K562 (cell line): ENCODE measurements at regions not wholly inside any gene's neighbourhood (a gene's known extent, or its start where the extent isn't known, plus 50 kb on each side); places are given as distances from the start of the nearest gene placed in this dataset.

Source experiments
- ARHGAP35 ChIP-seq: fragments of 450-650 bp; IDR thresholded peaks from 2 replicates; pipeline ENCODE4 v1.6.1; 2018; ENCODE audit not compliant: partially characterized antibody
- ARID1B ChIP-seq: fragments of 450-650 bp; IDR thresholded peaks from 2 replicates; pipeline ENCODE4 v1.6.1; 2016; ENCODE audit warnings: antibody characterized with exemption, mild to moderate bottlenecking, inconsistent platforms
- ARNT ChIP-seq, 2 experiments: fragments of 450-650 bp; IDR thresholded peaks; 2 replicates each; pipeline ENCODE4 v1.6.1; 2016; ENCODE audit warnings: mild to moderate bottlenecking in 1 of 2
- CBFA2T3 ChIP-seq: fragments of 450-650 bp; IDR thresholded peaks from 2 replicates; pipeline ENCODE4 v1.6.1; 2017
- EGR1 ChIP-seq: fragments of 450-650 bp; conservative IDR thresholded peaks from 2 replicates; pipeline ENCODE4 v1.6.1; 2017; ENCODE audit warnings: mild to moderate bottlenecking
- EHMT2 ChIP-seq: fragments of 450-650 bp; IDR thresholded peaks from 2 replicates; pipeline ENCODE4 v1.6.1; 2018; ENCODE audit warnings: antibody characterized with exemption
- ELF4 ChIP-seq: fragments of 450-650 bp; formaldehyde crosslinking; IDR thresholded peaks from 2 replicates; pipeline ENCODE4 v1.4.0; 2022; ENCODE audit warnings: missing genetic modification characterization
- FOXK1 ChIP-seq: sonication (generic); formaldehyde crosslinking; IDR thresholded peaks from 2 replicates; pipeline ENCODE4 v1.8.0; 2022; ENCODE audit warnings: missing genetic modification reagents, mild to moderate bottlenecking, borderline replicate concordance
- MTA2 ChIP-seq: fragments of 450-650 bp; IDR thresholded peaks from 2 replicates; pipeline ENCODE4 v1.6.1; 2016; ENCODE audit warnings: low read depth
- NCOR1 ChIP-seq: fragments of 450-650 bp; IDR thresholded peaks from 2 replicates; pipeline ENCODE4 v1.6.1; 2016; ENCODE audit warnings: mild to moderate bottlenecking, moderate library complexity
- RAD21 ChIP-seq, 2 experiments: fragments of 250-450 bp in 1 of 2; fragments of 450-650 bp in 1 of 2; sonication (Bioruptor Pico) in 1 of 2; formaldehyde crosslinking in 1 of 2; IDR thresholded peaks in 1 of 2; conservative IDR thresholded peaks in 1 of 2; 2 replicates each; pipeline versions ENCODE4 v1.4.0 to v1.8.0; 2020 to 2022; ENCODE audit warnings: mild to moderate bottlenecking in 2 of 2, moderate library complexity in 1 of 2
- RBM17 ChIP-seq: fragments of 200-400 bp; formaldehyde crosslinking; IDR thresholded peaks from 2 replicates; pipeline ENCODE4 v1.6.1; 2017; ENCODE audit warnings: low read depth, mild to moderate bottlenecking, low read length, borderline replicate concordance
- TCF3 ChIP-seq: sonication (generic); formaldehyde crosslinking; IDR thresholded peaks from 2 replicates; pipeline ENCODE4 v1.4.0; 2020; ENCODE audit warnings: mild to moderate bottlenecking, missing genetic modification reagents
- ZBTB17 ChIP-seq: fragments of 450-650 bp; formaldehyde crosslinking; IDR thresholded peaks from 2 replicates; pipeline ENCODE4 v1.4.0; 2020; ENCODE audit warnings: mild to moderate bottlenecking
- ZFP36 ChIP-seq: fragments of 150-350 bp; IDR thresholded peaks from 2 replicates; pipeline ENCODE4 v1.6.1; 2018; ENCODE audit warnings: low read length, low read depth; ENCODE audit not compliant: partially characterized antibody
- ZNF644 ChIP-seq: fragments of 200-800 bp; sonication (Bioruptor generic); IDR thresholded peaks from 2 replicates; pipeline ENCODE4 v1.6.1; 2016; ENCODE audit warnings: low read depth, missing genetic modification characterization, missing compliant biosample characterization
- ZNF696 ChIP-seq: fragments of 250-450 bp; sonication (Bioruptor Pico); conservative IDR thresholded peaks from 2 replicates; pipeline ENCODE4 v1.4.0; 2020; ENCODE audit warnings: mild to moderate bottlenecking, moderate library complexity
- TF ChIP-seq, protein P1 (sequence below): fragments of 450-650 bp; IDR thresholded peaks from 2 replicates; pipeline ENCODE4 v1.6.1; 2017; ENCODE audit warnings: antibody characterized with exemption
- TF ChIP-seq, protein P2 (sequence below), 2 experiments: fragments of 250-450 bp in 1 of 2; fragments of 450-650 bp in 1 of 2; sonication (Bioruptor Pico) in 1 of 2; IDR thresholded peaks; 2 replicates each; pipeline versions ENCODE4 v1.6.1 to v1.8.0; 2016 to 2021; ENCODE audit warnings: mild to moderate bottlenecking in 2 of 2, moderate library complexity in 2 of 2, missing compliant biosample characterization in 1 of 2, missing genetic modification characterization in 1 of 2

DNA sequence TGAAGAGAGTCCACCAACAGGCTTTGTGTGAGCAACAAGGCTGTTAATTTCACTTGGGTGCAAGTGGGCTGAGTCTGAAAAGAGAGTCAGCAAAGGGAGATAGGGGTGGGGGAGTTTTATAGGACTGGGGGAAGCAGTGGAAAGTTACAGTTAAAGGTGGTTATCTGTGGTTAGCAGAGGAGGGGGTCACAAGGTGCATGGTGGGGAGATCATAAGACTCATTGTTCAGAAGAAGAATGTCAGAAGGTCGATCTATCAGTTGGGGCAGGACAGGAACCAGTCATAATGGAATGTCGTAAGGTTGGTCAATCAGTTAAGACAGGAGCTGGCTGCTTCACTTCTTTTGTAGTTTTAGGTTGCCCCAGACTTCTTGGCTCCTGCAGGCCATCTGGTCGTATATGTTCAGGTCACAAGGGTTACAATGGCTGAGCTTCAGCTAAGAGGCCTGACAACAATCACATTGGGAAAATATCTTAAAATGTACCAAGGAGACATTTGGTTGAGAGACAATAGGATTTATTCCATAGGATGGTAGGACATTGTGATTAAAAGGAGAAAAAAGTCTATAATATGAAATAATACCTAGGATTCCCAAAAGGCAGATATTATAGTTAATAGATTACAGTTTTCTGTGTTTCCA lies 356.4 kb downstream of the ANKRD7 start (continued):
- TF ChIP-seq, protein P1, sequence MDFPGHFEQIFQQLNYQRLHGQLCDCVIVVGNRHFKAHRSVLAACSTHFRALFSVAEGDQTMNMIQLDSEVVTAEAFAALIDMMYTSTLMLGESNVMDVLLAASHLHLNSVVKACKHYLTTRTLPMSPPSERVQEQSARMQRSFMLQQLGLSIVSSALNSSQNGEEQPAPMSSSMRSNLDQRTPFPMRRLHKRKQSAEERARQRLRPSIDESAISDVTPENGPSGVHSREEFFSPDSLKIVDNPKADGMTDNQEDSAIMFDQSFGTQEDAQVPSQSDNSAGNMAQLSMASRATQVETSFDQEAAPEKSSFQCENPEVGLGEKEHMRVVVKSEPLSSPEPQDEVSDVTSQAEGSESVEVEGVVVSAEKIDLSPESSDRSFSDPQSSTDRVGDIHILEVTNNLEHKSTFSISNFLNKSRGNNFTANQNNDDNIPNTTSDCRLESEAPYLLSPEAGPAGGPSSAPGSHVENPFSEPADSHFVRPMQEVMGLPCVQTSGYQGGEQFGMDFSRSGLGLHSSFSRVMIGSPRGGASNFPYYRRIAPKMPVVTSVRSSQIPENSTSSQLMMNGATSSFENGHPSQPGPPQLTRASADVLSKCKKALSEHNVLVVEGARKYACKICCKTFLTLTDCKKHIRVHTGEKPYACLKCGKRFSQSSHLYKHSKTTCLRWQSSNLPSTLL = no peak
- TF ChIP-seq CBFA2T3 (peak; percentile 92), ELF4 (CRISPR knock-in tag) (0 out of 2 replicates have a peak, but pooled peaks have one; percentile 35), TCF3 (CRISPR knock-in tag) (peak; percentile 94), FOXK1 (CRISPR knock-in tag) (no peak), ZNF696 (CRISPR knock-in tag) (no peak), ZFP36 (no peak), MTA2 (peak; percentile 36; the same call in 1 of the 2 replicates), ARID1B (peak; percentile 83), NCOR1 (peak; percentile 74), ARHGAP35 (no peak), ZBTB17 (peak; percentile 67; the same call in 1 of the 2 replicates), RBM17 (no peak), RAD21 (CRISPR knock-in tag; conservative IDR thresholded peaks at IDR 0.05 in 1 of 2, IDR thresholded peaks at IDR 0.05 in 1 of 2) (peak in 1 of 2 experiments; percentile 24; a peak in 1 of 4 replicates), EGR1 (peak; percentile 27; the same call in 1 of the 2 replicates), EHMT2 (peak; percentile 37; the same call in 1 of the 2 replicates), ARNT (IDR thresholded peaks at IDR 0.05) (peak in 1 of 2 experiments; percentile 31; a peak in 1 of 4 replicates), ZNF644 (tag) (no peak)
- TF ChIP-seq, protein P2, sequence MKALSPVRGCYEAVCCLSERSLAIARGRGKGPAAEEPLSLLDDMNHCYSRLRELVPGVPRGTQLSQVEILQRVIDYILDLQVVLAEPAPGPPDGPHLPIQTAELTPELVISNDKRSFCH (CRISPR knock-in tag; IDR thresholded peaks at IDR 0.05) = no peak
- TF ChIP-seq, protein P2 (tag; IDR thresholded peaks at IDR 0.05) = peak; percentile 36; the same call in 1 of the 2 replicates
